ENCODE measurements at regions not wholly inside any gene's neighbourhood (a gene's known extent, or its start where the extent isn't known, plus 50 kb on each side); places are given as distances from the start of the nearest gene placed in this dataset.
A peak's percentile ranks its signal among the peaks of the same experiment; 100 is the strongest.

GRCh38 chr3:170766823-170767575 is 103.0 kb downstream of the RPL22L1 start:
- Histone ChIP-seq H3K4me1 (ENCODE audit: control insufficient read depth, insufficient read depth, low read length) (no peaks in the 10 kb centered on the region), H3K4me3 (ENCODE audit: low read length) (no peak overlapping the region), H3K9me3 (ENCODE audit: control insufficient read depth, low read depth, low read length) (no peaks in the 10 kb centered on the region), H3K27me3 (ENCODE audit: control insufficient read depth, insufficient read depth, low read length) (no peaks in the 10 kb centered on the region), H3K27ac (ENCODE audit: low read length) (no peak overlapping the region), H3K36me3 (ENCODE audit: control insufficient read depth, insufficient read depth, low read length) (no peaks in the 10 kb centered on the region)
- WGBS (ENCODE audit: insufficient coverage, low lambda C conversion rate) = 87% methylated on average over 3 of the region's 4 CpGs
- peak in 1 of 2 donors; percentile 17 for DNase-seq

GRCh38 chr3:170766253-170766652 is 103.7 kb downstream of the RPL22L1 start:
- no peak overlapping the region for H3K4me3 ChIP-seq (ENCODE audit: low read length)
- WGBS (ENCODE audit: insufficient coverage, low lambda C conversion rate) = 100% methylated on average over 1 of the region's 3 CpGs
- H3K4me1 ChIP-seq (ENCODE audit: control insufficient read depth, insufficient read depth, low read length) = no peaks in the 10 kb centered on the region
- H3K27ac ChIP-seq (ENCODE audit: low read length) = no peak overlapping the region
- no peaks in the 10 kb centered on the region for H3K27me3 ChIP-seq (ENCODE audit: control insufficient read depth, insufficient read depth, low read length)
- no peaks in the 10 kb centered on the region for H3K9me3 ChIP-seq (ENCODE audit: control insufficient read depth, low read depth, low read length)
- no peak for DNase-seq
- H3K36me3 ChIP-seq (ENCODE audit: control insufficient read depth, insufficient read depth, low read length) = no peaks in the 10 kb centered on the region

DNA sequence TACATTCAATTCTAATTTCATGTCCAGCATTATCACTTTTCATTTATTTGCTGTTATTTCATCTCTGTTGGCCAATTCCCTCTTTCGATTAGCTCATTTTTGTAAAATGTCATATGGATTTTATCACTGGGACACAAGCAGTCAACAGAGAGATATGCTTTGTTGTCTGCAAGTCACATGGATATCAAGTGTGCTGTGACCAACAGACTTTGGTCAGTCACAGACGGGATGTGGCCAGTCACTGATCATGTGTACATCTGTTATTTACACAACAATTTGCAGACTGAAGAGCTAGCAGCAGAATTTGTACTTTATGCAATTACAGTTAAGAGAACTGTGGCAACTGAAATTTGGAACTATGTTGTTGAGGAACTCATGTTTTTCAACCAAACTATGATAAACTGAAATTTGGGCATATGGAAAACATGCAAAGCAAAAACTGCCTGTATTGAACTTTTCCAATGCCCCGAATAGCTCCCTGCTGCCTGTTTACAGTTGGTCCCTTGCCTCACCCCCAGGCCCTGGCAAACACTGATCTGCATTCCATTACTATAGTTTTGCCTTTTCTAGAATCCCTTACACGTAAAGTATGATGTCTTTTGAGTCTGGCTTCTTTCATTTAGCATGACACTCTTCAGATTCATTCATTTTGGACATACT is 104.4 kb downstream of the RPL22L1 start:
- H3K27ac ChIP-seq (ENCODE audit: low read length) = no peak overlapping the region
- DNase-seq = peak; percentile 53 to 72
- no peaks in the 10 kb centered on the region for H3K27me3 ChIP-seq (ENCODE audit: control insufficient read depth, insufficient read depth, low read length)
- H3K9me3 ChIP-seq (ENCODE audit: control insufficient read depth, low read depth, low read length) = no peaks in the 10 kb centered on the region
- WGBS (ENCODE audit: insufficient coverage, low lambda C conversion rate) = no CpG with 5 or more reads among the region's 4 CpGs
- H3K36me3 ChIP-seq (ENCODE audit: control insufficient read depth, insufficient read depth, low read length) = no peaks in the 10 kb centered on the region
- no peaks in the 10 kb centered on the region for H3K4me1 ChIP-seq (ENCODE audit: control insufficient read depth, insufficient read depth, low read length)
- no peak overlapping the region for H3K4me3 ChIP-seq (ENCODE audit: low read length)

DNA sequence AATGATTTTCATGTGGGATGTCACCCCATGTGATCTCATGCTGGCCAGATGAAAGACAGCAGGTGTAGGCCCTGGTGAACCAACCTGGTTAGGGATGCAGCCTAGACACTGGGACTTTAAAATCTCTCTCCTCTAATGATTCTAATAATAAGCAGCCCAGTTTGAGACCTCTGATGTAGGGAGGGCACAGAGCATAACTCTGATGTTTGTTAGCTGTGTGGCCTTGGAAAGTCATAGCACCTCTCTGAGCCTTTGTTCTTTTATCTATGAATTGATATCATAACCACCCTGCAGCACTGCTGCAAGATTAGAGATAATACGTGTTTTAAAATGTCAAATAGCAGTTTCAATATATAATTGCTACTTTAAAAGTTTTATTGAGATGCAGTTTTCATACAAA is 106.0 kb downstream of the RPL22L1 start:
- WGBS (ENCODE audit: insufficient coverage, low lambda C conversion rate) = 33% methylated on average over 1 of the region's 1 CpG
- no peak overlapping the region for H3K4me3 ChIP-seq (ENCODE audit: low read length)
- H3K4me1 ChIP-seq (ENCODE audit: control insufficient read depth, insufficient read depth, low read length) = peaks cover 9% of the 10 kb centered on the region
- no peaks in the 10 kb centered on the region for H3K9me3 ChIP-seq (ENCODE audit: control insufficient read depth, low read depth, low read length)
- no peak for DNase-seq
- H3K27me3 ChIP-seq (ENCODE audit: control insufficient read depth, insufficient read depth, low read length) = no peaks in the 10 kb centered on the region
- H3K36me3 ChIP-seq (ENCODE audit: control insufficient read depth, insufficient read depth, low read length) = no peaks in the 10 kb centered on the region
- no peak overlapping the region for H3K27ac ChIP-seq (ENCODE audit: low read length)

- no peak overlapping the region for H3K4me3 ChIP-seq (ENCODE audit: low read length)
- H3K27me3 ChIP-seq (ENCODE audit: control insufficient read depth, insufficient read depth, low read length) = no peaks in the 10 kb centered on the region
- 82% methylated on average over 2 of the region's 2 CpGs for WGBS (ENCODE audit: insufficient coverage, low lambda C conversion rate)
- H3K36me3 ChIP-seq (ENCODE audit: control insufficient read depth, insufficient read depth, low read length) = no peaks in the 10 kb centered on the region
- H3K9me3 ChIP-seq (ENCODE audit: control insufficient read depth, low read depth, low read length) = no peaks in the 10 kb centered on the region
- no peak for DNase-seq
- H3K4me1 ChIP-seq (ENCODE audit: control insufficient read depth, insufficient read depth, low read length) = peaks cover 9% of the 10 kb centered on the region
- no peak overlapping the region for H3K27ac ChIP-seq (ENCODE audit: low read length)
Measured at GRCh38 chr3:170762064-170762463, 107.9 kb downstream of the RPL22L1 start.

GRCh38 chr3:170761103-170761502 is 108.9 kb downstream of the RPL22L1 start:
- Histone ChIP-seq H3K4me3 (ENCODE audit: low read length) (no peak overlapping the region), H3K27me3 (ENCODE audit: control insufficient read depth, insufficient read depth, low read length) (no peaks in the 10 kb centered on the region), H3K36me3 (ENCODE audit: control insufficient read depth, insufficient read depth, low read length) (no peaks in the 10 kb centered on the region), H3K4me1 (ENCODE audit: control insufficient read depth, insufficient read depth, low read length) (peaks cover 9% of the 10 kb centered on the region), H3K9me3 (ENCODE audit: control insufficient read depth, low read depth, low read length) (no peaks in the 10 kb centered on the region), H3K27ac (ENCODE audit: low read length) (no peak overlapping the region)
- DNase-seq = no peak
- WGBS (ENCODE audit: insufficient coverage, low lambda C conversion rate) = no CpG with 5 or more reads among the region's 3 CpGs

DNA sequence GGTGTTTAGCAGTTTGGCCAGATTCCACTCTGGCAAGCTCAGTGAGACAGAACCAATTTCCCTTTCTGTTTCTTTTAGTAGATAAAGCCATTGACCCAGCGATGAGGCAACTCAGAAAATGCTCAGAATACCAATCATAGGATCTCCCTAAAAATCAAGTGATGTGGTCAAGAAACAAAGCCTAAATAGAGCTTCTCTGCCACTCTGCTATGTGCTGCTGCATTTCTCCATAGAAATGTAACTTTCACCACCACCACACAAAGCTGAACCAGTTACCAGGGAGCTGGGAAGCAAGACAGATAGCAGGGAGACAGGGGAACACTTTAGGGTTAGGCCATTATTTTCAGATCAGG is 109.8 kb downstream of the RPL22L1 start:
- Histone ChIP-seq H3K4me3 (ENCODE audit: low read length) (no peak overlapping the region), H3K27me3 (ENCODE audit: control insufficient read depth, insufficient read depth, low read length) (no peaks in the 10 kb centered on the region), H3K4me1 (ENCODE audit: control insufficient read depth, insufficient read depth, low read length) (peaks cover 9% of the 10 kb centered on the region), H3K27ac (ENCODE audit: low read length) (no peak overlapping the region), H3K36me3 (ENCODE audit: control insufficient read depth, insufficient read depth, low read length) (no peaks in the 10 kb centered on the region), H3K9me3 (ENCODE audit: control insufficient read depth, low read depth, low read length) (no peaks in the 10 kb centered on the region)
- no CpG with 5 or more reads among the region's 1 CpG for WGBS (ENCODE audit: insufficient coverage, low lambda C conversion rate)
- peak in 1 of 2 donors; percentile 8 for DNase-seq

- peak in 1 of 2 donors; percentile 38 for DNase-seq
- H3K4me1 ChIP-seq (ENCODE audit: control insufficient read depth, insufficient read depth, low read length) = peaks cover 9% of the 10 kb centered on the region
- no peak overlapping the region for H3K27ac ChIP-seq (ENCODE audit: low read length)
- H3K27me3 ChIP-seq (ENCODE audit: control insufficient read depth, insufficient read depth, low read length) = no peaks in the 10 kb centered on the region
- H3K36me3 ChIP-seq (ENCODE audit: control insufficient read depth, insufficient read depth, low read length) = no peaks in the 10 kb centered on the region
- 20% methylated on average over 1 of the region's 5 CpGs for WGBS (ENCODE audit: insufficient coverage, low lambda C conversion rate)
- no peak overlapping the region for H3K4me3 ChIP-seq (ENCODE audit: low read length)
- H3K9me3 ChIP-seq (ENCODE audit: control insufficient read depth, low read depth, low read length) = no peaks in the 10 kb centered on the region
Measured at GRCh38 chr3:170759511-170760173, 110.4 kb downstream of the RPL22L1 start.

DNA sequence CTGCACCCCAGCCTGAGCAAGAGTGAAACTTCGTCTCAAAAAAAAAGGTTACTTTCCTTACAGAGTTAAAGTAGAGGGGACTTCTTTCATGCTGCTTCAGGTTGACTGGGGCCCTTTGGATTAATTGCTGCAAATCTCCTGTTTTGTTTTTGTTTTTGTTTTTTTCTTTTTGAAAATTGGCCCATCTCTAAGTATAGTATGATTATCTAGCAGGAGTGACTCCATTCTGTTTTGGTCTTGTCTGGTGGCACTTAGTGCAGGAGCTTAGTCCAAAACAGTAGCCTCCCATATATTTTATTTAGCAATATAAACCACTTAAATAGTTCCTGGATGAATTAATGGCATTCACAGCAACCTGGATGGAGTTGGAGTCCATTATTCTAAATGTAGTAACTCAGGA is 113.0 kb downstream of the RPL22L1 start:
- peaks cover 14% of the 10 kb centered on the region for H3K4me1 ChIP-seq (ENCODE audit: control insufficient read depth, insufficient read depth, low read length)
- no peak overlapping the region for H3K4me3 ChIP-seq (ENCODE audit: low read length)
- WGBS (ENCODE audit: insufficient coverage, low lambda C conversion rate) = 83% methylated on average over 1 of the region's 1 CpG
- no peak overlapping the region for H3K27ac ChIP-seq (ENCODE audit: low read length)
- no peaks in the 10 kb centered on the region for H3K9me3 ChIP-seq (ENCODE audit: control insufficient read depth, low read depth, low read length)
- no peaks in the 10 kb centered on the region for H3K27me3 ChIP-seq (ENCODE audit: control insufficient read depth, insufficient read depth, low read length)
- DNase-seq = no peak
- no peaks in the 10 kb centered on the region for H3K36me3 ChIP-seq (ENCODE audit: control insufficient read depth, insufficient read depth, low read length)

DNA sequence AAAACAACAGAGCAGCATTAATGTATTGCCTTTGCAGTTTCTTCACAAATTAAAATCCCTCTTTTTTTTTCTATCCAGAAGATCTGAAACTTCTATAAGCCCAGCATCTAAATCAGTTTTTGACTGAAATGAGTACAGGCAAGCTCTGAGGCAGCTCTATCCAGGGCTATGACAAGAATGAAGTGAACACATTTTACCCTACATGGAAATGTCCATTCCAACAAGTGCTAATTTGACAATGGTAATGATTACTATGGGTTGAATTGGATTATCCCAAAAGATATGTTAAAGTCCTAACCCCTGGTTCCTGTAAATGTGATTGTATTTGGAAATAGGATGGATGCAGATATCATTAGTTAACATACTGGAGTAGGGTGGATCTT is 115.7 kb downstream of the RPL22L1 start:
- H3K27me3 ChIP-seq (ENCODE audit: control insufficient read depth, insufficient read depth, low read length) = no peaks in the 10 kb centered on the region
- H3K9me3 ChIP-seq (ENCODE audit: control insufficient read depth, low read depth, low read length) = no peaks in the 10 kb centered on the region
- H3K4me1 ChIP-seq (ENCODE audit: control insufficient read depth, insufficient read depth, low read length) = peaks cover 7% of the 10 kb centered on the region
- no peaks in the 10 kb centered on the region for H3K36me3 ChIP-seq (ENCODE audit: control insufficient read depth, insufficient read depth, low read length)
- no peak for DNase-seq
- H3K27ac ChIP-seq (ENCODE audit: low read length) = no peak overlapping the region
- no peak overlapping the region for H3K4me3 ChIP-seq (ENCODE audit: low read length)

Measured in large intestine (tissue), 3 donors.